Epithelial cell of esophagus (primary cell): ENCODE measurements at regions not wholly inside any gene's neighbourhood (a gene's known extent, or its start where the extent isn't known, plus 50 kb on each side); places are given as distances from the start of the nearest gene placed in this dataset.

ENCODE experiments used
- DNase-seq: peaks from one replicate; pipeline ENCODE4 v3.0.0; 2010; ENCODE audit warnings: low read depth
- H3K4me3 ChIP-seq: 2 replicates; pipeline ENCODE4 v1.5.1; 2011; ENCODE audit warnings: mild to moderate bottlenecking, low read length, control low read depth
- CTCF ChIP-seq: IDR thresholded peaks from 2 replicates; pipeline ENCODE4 v1.5.1; 2011; ENCODE audit warnings: low read depth, mild to moderate bottlenecking, low read length, control low read depth, inconsistent platforms; ENCODE audit not compliant: insufficient read depth; ENCODE audit errors: missing control alignments

GRCh38 chr4:177091515-177091914 is 218.2 kb upstream of the NEIL3 start:
- no peak overlapping the region for H3K4me3 ChIP-seq
- TF ChIP-seq CTCF = no peak
- no peak for DNase-seq

DNA sequence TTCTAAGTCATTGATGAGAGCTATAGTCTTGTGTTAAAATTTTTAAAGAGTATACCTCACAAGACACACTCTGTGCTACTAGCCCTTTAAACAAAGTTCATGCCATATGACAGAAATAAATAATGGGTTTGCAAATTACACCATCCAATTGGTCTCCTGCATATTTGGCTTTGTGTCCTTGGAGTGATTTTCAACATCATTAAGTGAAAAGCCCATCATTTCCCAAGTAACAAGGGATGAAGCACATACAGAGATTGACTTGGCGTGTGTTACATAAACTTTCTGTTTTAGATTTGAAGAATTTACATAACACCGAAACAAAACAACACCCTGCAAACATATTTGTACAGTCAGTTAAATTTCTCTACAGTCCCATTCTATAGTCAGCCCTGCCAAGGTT is 216.9 kb upstream of the NEIL3 start:
- no peak for TF ChIP-seq CTCF
- no peak for DNase-seq
- H3K4me3 ChIP-seq = no peak overlapping the region

GRCh38 chr4:177093964-177094363 is 215.7 kb upstream of the NEIL3 start:
- no peak for DNase-seq
- TF ChIP-seq CTCF = no peak
- H3K4me3 ChIP-seq = no peak overlapping the region

DNA sequence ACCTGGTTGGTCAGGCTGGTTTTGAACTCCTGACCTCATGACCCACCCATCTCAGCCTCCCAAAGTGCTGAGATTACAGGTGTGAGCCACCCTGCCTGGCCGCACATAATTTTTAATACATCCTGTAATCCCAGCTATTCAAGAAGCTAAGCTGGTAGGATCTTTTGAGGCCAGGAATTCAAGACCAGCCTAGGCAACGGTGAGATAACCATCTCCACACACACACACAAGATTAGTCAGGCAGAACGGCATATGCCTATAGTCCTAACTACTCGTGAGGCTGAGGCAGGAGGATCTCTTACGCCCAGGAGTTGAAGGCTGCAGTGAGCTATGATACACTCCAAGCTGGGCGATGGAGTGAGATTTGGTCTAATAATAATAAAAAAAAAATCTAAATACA is 212.4 kb upstream of the NEIL3 start:
- DNase-seq = no peak
- no peak for TF ChIP-seq CTCF

GRCh38 chr4:177099211-177099610 is 210.5 kb upstream of the NEIL3 start:
- TF ChIP-seq CTCF = no peak
- no peak overlapping the region for H3K4me3 ChIP-seq
- DNase-seq = no peak

More for the DNA sequence above, 212.4 kb upstream of the NEIL3 start:
- H3K4me3 ChIP-seq = no peak overlapping the region

DNA sequence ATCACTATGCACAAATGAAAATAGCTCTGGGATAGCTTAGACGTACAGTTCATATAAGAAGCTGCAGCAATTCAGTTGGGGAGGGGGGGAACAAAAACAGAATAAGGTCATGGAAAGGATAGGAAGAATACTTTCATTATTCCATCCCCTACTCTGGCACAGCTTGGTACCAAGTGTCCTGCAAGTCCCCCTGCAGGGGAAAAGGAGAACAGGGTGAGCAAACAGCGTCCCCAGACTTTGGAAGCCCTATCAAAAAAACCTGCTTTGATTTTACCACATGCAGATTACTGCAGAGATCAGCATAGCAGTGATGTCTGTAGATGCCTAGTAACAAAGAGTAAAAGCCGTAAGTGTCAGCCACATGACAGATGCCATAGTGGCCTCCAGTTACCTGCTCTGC is 209.4 kb upstream of the NEIL3 start:
- TF ChIP-seq CTCF = no peak

DNA sequence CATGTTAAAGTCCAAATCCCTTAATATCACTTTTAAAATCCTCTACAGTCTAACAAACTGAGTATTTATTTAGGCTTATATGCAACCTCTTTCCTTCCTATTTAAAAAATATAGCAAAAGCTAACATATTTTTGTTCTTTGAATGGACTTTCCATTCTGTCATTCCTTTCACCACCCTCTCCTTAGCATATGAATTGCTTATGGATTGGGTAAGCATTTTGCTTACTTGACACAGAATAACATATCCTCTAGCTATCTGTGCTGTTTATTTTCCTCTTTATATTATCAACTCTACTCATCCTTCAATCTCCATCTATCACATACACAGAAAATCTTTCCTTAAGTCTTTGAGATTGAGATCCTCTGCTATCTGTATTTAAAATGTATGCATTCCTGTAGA is 206.1 kb upstream of the NEIL3 start:
- H3K4me3 ChIP-seq = no peak overlapping the region
- DNase-seq = no peak
- TF ChIP-seq CTCF = no peak

More for the DNA sequence above, 209.4 kb upstream of the NEIL3 start:
- no peak overlapping the region for H3K4me3 ChIP-seq
- no peak for DNase-seq
